Stimulated activated CD8-positive, alpha-beta memory T cell treated with anti-CD3 and anti-CD28 coated beads, Interleukin-2, amount 100 ng/mL, for 1 hour (primary cell): ENCODE measurements at regions not wholly inside any gene's neighbourhood (a gene's known extent, or its start where the extent isn't known, plus 50 kb on each side); places are given as distances from the start of the nearest gene placed in this dataset.

ENCODE experiments used
- DNase-seq, 2 donors: peaks; one replicate each; pipeline ENCODE4 v3.0.0-alpha.2; 2020; ENCODE audit warnings: low read depth in 2 of 2

GRCh38 chr9:129383561-129384490, 205.8 kb upstream of the IER5L start:
- DNase-seq, result peak; percentile 48 to 57

DNA sequence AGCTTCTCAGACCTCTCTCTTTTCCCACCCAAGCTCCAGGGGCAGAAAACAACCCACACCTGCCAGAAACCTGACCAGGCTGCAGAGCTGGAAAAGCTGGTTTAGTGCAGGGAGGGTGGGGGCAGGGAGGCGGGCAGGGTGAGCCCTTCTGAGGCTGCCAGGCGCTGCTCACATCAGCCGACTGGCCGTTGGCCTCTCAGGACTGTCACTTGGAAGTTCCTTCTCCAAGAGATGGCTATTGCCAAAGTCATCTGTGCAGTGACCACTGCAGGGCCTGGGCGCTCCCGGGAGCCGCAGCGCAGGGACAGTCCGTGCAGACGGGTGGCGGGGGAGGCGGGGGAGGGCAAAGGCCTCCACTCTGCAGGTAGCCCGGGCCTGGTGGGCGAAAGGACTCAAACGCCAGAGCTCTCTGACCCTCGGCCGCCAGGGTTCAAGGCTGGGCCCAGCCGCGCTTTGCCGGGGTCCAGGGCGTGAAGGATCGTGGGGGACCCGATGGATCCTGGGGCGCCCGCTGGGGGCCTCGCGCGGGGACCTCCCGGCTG, 205.0 kb upstream of the IER5L start:
- DNase-seq, result no peak

GRCh38 chr9:129382281-129383018, 204.4 kb upstream of the IER5L start:
- no peak for DNase-seq

- DNase-seq, result no peak
Observed at GRCh38 chr9:129381481-129381957, 203.5 kb upstream of the IER5L start.

DNA sequence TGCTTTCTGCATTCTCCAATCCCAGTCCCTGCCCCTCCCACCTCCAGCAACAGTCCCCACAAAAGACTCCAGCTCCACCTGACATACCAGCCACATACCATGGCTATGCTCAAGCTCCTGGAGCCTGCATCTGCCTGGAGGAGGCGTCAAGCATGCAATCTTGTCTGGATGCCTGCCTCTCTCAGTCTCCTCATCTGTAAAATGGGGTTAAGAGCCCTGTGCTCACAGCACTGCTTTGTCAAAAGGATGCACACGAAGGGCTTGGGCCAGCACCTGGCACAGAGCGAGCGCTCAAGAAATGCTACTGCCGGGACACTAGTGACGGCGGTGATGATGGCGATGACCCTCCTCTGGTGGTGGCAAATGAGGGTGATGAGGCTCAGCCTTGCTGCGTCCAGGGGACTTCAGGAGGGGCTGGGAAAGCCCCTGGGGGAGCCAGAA, 202.9 kb upstream of the IER5L start:
- DNase-seq, result no peak

DNA sequence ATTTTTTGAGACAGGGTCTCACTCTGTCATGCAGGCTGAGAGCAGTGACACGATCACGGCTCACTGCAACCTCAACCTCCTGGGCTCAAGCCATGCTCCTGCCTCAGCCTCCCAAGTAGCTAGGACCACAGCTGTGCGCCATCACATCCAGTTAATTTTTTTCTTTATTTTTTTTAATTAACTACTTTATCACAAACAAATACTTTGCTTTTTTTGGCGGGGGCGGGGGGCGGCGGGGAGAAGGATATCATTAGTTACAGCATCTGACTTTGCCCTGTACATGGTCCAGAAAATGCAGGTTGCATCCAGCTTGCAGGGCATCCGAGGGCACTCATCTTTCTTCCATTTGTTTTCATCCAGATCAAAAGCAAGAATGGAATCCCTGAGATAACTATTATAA, 201.8 kb upstream of the IER5L start:
- no peak for DNase-seq

DNA sequence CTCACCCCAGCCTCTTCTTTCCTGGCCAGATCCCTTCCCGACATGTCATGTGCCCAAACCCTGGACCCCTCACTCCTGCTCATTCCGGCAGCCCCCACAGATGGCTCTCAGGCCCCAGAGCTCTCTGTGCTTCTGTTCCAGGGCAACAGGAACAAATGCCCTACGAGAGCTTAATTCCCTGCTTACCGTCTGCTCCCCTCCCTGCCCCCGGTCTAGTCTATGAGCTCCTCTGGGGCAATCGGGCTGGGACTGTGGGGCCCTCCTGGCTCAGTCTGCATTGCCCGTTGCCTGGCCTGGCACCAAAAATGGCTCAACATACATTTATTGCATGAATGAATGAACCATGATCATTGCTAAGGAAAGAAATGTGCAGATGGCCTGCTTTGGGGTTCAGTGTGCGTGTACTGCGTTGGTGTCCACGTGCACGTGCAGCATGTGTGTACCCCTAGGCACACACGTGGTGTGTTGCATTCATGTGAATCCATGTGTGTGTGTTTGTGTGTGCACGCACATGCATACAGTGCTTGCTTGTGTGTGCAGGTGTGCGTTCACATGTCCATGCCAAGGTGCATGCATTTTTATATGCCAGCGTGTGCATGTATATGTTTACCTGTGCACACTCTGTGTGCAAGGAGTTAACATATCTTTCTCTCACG, 201.2 kb upstream of the IER5L start:
- no peak for DNase-seq

DNA sequence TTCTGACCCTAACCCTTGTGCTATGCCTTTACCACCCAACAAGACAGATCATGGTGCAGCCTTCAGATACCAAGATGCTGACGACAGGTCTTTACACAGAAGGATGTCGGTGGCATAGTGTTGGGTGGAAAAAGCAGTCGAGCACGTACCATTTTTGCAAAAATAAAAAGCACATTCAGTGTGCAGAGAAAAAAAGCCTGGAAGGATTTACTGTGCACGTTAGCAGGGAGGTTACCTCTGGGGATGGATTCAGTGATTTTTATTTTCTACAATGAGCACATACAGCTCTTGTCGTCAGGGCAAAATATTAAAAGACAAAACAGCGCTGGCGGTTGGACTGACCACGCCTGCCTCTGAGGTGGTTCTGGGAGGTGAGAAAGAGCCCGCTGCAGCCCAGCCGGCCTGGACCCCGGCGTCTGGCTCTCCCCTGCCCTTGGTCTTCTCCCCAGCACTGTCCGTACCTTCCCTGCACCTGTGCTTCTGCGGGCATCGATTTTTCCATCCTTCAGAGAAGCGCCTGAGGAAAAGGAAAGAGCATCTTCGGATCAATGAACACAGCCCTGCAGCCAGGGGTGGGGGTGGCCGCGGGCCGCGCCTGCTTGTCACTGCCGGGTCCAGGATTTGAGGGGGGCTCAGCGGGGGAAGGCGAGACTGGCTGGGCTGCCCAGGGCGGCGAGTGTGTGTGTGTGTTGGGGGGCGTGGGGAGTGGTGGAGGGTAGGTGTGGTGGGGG, 200.0 kb upstream of the IER5L start:
- no peak for DNase-seq

GRCh38 chr9:129377181-129377580, 199.1 kb upstream of the IER5L start:
- DNase-seq, result no peak

DNA sequence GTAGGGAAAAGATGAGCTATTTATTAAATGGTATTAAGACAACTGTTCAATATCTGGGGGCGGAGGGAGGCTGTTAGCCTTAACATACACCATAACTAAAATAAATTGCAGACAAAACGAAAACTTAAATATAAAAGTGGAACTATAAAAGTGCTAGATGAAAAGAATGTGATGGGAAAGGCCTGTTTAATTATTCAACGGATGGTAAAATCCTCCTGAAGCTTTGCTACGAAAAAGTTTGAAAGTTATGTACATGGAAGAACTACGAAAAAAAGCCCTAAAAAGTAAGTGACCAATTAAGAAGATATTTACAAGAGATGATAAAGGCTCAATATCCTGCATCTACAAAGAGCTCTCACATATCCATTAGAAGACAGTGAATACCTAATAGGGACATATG, 197.8 kb upstream of the IER5L start:
- DNase-seq, result no peak

- DNase-seq, result no peak
Observed at GRCh38 chr9:129374651-129375050, 196.6 kb upstream of the IER5L start.

DNA sequence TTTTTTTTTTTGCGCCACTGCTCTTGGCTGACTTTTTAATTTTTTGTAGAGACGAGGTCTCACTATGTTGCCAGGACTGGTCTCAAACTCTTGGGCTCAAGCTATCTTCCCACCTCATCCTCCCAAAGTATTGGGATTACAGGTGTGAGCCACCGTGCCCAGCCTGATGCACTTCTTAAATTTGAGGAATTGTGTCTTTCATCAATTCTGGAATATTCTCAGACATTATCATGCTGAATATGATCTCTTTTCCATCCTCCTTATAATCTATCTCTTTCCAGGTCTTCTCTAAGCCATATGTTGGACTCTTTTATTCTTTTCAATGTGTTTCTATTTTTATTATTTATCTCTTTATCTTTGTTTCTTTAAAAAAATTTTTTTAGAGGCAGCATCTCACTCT, 196.2 kb upstream of the IER5L start:
- no peak for DNase-seq

GRCh38 chr9:129373361-129373760, 195.3 kb upstream of the IER5L start:
- no peak for DNase-seq

DNA sequence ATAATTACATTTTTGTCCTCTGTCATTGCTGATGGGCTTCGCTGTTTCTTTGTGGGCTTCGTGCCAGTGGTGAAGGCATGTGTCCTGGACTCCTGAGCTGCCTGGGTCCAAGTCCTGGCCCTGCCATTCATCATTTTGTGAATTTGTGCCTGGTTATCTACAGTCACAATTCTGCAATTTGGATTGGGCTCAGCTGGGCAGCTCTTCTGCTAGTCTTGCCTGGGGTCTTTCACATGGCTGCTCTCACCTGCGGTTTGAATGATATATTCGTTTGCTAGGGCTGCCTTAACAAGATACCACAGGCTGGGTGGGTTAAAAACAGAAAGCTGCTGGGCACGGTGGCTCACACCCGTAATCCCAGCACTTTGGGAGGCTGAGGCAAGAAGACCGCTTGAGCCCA, 192.7 kb upstream of the IER5L start:
- DNase-seq, result no peak

DNA sequence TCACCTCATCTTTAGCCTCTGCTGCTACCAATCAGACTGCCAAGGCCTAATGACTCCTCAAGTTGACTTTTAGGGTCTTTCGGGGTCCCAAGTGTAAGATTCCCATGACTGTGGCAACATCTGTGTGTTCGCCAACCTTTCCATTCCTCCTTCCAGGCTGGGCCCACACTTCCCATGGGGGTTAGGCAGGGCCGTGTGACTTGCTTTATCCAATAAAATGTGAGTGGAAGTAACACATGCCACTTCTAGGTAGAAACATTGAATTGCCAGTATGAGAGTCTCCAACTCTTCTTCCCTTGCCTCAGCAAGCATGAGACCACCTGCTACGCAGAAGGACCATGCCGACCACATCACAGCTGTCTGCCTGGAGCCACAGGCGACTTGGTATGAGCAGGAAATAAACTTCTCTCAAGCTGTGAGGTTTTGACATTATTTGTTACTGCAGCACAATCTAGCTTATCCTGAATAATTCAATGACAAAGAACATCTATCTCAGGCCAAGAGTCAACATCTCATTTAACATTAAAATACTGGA, 190.4 kb upstream of the IER5L start:
- DNase-seq, result no peak

- no peak for DNase-seq
Observed at GRCh38 chr9:129367287-129367686, 189.2 kb upstream of the IER5L start.

DNA sequence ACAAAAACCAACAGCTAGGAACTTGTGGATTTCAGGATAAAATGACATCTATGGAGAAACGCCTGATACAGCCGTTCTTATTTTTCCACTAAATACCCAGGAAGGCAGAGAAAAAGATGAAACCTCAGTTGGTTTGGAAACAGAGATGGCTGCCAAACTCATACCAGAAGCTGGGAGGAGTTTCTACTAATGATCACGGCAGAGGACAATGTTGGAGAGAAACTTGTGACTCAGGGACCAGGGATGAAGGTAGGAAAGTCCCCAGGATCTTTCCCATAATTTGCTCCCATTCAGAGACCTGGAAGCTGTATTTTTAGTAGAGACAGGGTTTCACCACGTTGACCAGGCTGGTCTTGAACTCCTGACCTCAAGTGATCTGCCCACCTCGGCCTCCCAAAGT, 187.1 kb upstream of the IER5L start:
- DNase-seq, result no peak

- no peak for DNase-seq
Observed at GRCh38 chr9:129363216-129363873, 185.3 kb upstream of the IER5L start.

- no peak for DNase-seq
Observed at GRCh38 chr9:129362287-129363000, 184.4 kb upstream of the IER5L start.

- no peak for DNase-seq
Observed at GRCh38 chr9:129361196-129361595, 183.1 kb upstream of the IER5L start.
